NT2/D1 (cell line): ENCODE measurements at regions not wholly inside any gene's neighbourhood (a gene's known extent, or its start where the extent isn't known, plus 50 kb on each side); places are given as distances from the start of the nearest gene placed in this dataset.
"Not testable (repeated sequence)": the region's sequence is repeated elsewhere in the genome, so short reads cannot be mapped to it uniquely, and the experiment has no call there.

ENCODE experiments used
- DNase-seq: peaks from one replicate; pipeline ENCODE4 v3.0.0-alpha.2; 2011; ENCODE audit warnings: low read depth, low spot score
- H3K27me3 ChIP-seq: 2 replicates; pipeline ENCODE4 v1.6.0; 2011; ENCODE audit warnings: mild to moderate bottlenecking; ENCODE audit not compliant: insufficient read length, insufficient read depth
- H3K36me3 ChIP-seq: 2 replicates; pipeline ENCODE4 v1.6.1; 2011; ENCODE audit warnings: mild to moderate bottlenecking, low read length, mixed read lengths; ENCODE audit not compliant: insufficient read depth, insufficient read length
- H3K4me1 ChIP-seq: 2 replicates; pipeline ENCODE4 v1.5.1; 2011; ENCODE audit not compliant: insufficient read depth, insufficient read length
- H3K4me3 ChIP-seq: 2 replicates; pipeline ENCODE4 v1.5.1; 2011; ENCODE audit warnings: low read depth; ENCODE audit not compliant: insufficient read length
- H3K9ac ChIP-seq: 2 replicates; pipeline ENCODE4 v1.6.0; 2011; ENCODE audit warnings: low read depth; ENCODE audit not compliant: insufficient read length
- H3K9me3 ChIP-seq: 2 replicates; pipeline ENCODE4 v1.5.1; 2011; ENCODE audit warnings: mild to moderate bottlenecking, low read length; ENCODE audit not compliant: insufficient read depth
- SUZ12 ChIP-seq: IDR thresholded peaks from 2 replicates; pipeline ENCODE4 v1.6.1; 2011; ENCODE audit not compliant: insufficient read length, insufficient read depth; ENCODE audit errors: extremely low read depth
- YY1 ChIP-seq: IDR thresholded peaks from 2 replicates; pipeline ENCODE4 v1.6.1; 2011; ENCODE audit not compliant: insufficient read length, insufficient read depth
- ZNF274 ChIP-seq: IDR thresholded peaks from 2 replicates; pipeline ENCODE4 v1.6.1; 2011; ENCODE audit warnings: mild to moderate bottlenecking, low read depth, low read length

GRCh38 chr13:50461189-50461588, 382.3 kb downstream of the DLEU7 start:
- Histone ChIP-seq H3K9ac (no peak overlapping the region), H3K36me3 (no peaks in the 10 kb centered on the region), H3K4me3 (no peak overlapping the region), H3K9me3 (no peaks in the 10 kb centered on the region), H3K4me1 (no peaks in the 10 kb centered on the region), H3K27me3 (no peaks in the 10 kb centered on the region)
- no peak for TF ChIP-seq ZNF274
- TF ChIP-seq SUZ12 = no peak
- TF ChIP-seq YY1 = no peak
- no peak for DNase-seq

DNA sequence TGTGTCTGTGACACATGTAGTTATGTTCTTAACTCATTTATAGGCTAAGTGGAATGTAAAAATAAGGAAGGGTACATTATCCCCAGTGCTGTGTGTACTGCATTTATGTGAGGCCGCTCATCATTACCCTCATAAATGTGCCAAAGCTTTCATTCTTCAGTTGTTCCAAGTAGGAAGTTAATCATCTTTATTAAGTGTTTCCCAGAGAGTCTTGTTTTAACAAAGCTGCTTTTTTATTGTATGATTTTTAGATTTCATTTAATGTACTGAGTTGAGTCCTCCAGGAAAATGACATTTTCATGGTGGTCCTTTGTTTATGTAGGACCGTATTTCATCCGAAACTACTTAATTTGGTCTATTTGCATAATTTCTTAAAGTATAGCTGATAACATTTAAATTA, 379.8 kb downstream of the DLEU7 start:
- Histone ChIP-seq H3K9me3 (no peaks in the 10 kb centered on the region), H3K4me3 (no peak overlapping the region), H3K27me3 (no peaks in the 10 kb centered on the region), H3K4me1 (no peaks in the 10 kb centered on the region), H3K36me3 (no peaks in the 10 kb centered on the region), H3K9ac (no peak overlapping the region)
- DNase-seq = no peak
- no peak for TF ChIP-seq YY1
- TF ChIP-seq ZNF274 = no peak
- TF ChIP-seq SUZ12 = no peak

GRCh38 chr13:50464349-50465251, 378.9 kb downstream of the DLEU7 start:
- no peak for DNase-seq
- H3K9me3 ChIP-seq = no peaks in the 10 kb centered on the region
- H3K9ac ChIP-seq = no peak overlapping the region
- TF ChIP-seq ZNF274 (no peak), SUZ12 (no peak), YY1 (no peak)
- H3K4me3 ChIP-seq = no peak overlapping the region
- H3K27me3 ChIP-seq = no peaks in the 10 kb centered on the region
- H3K36me3 ChIP-seq = no peaks in the 10 kb centered on the region
- H3K4me1 ChIP-seq = no peaks in the 10 kb centered on the region

DNA sequence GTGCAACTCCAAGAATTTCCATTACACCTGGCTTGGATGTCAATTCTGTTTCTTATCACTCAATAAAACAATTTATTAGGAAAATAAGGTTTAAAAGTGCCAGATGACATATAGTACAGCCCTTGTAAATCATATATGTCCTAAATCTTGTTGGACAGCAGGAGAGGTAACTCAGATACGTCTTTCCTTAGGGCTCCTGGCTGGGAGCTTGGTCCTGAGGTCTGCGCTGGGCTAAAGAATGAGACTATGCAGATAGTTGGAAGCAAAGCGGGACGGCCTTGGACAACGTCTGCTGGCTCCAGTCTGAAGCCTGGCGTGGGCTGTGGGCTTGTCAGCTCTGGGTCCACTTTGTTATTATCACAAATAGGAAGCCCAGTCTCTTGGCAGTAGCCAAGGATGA, 377.0 kb downstream of the DLEU7 start:
- Histone ChIP-seq H3K9me3 (no peaks in the 10 kb centered on the region), H3K9ac (no peak overlapping the region)

GRCh38 chr13:50467156-50468110, 376.1 kb downstream of the DLEU7 start:
- no peak for DNase-seq
- H3K27me3 ChIP-seq = no peaks in the 10 kb centered on the region
- no peak for TF ChIP-seq SUZ12
- TF ChIP-seq YY1 = no peak
- TF ChIP-seq ZNF274 = no peak
- H3K4me1 ChIP-seq = no peaks in the 10 kb centered on the region
- no peaks in the 10 kb centered on the region for H3K9me3 ChIP-seq
- H3K4me3 ChIP-seq = no peak overlapping the region
- H3K9ac ChIP-seq = no peak overlapping the region
- no peaks in the 10 kb centered on the region for H3K36me3 ChIP-seq

More for the DNA sequence above, 377.0 kb downstream of the DLEU7 start:
- H3K4me1 ChIP-seq = no peaks in the 10 kb centered on the region
- DNase-seq = no peak
- TF ChIP-seq ZNF274 (no peak), YY1 (no peak), SUZ12 (no peak)
- no peaks in the 10 kb centered on the region for H3K27me3 ChIP-seq
- H3K4me3 ChIP-seq = no peak overlapping the region
- no peaks in the 10 kb centered on the region for H3K36me3 ChIP-seq

DNA sequence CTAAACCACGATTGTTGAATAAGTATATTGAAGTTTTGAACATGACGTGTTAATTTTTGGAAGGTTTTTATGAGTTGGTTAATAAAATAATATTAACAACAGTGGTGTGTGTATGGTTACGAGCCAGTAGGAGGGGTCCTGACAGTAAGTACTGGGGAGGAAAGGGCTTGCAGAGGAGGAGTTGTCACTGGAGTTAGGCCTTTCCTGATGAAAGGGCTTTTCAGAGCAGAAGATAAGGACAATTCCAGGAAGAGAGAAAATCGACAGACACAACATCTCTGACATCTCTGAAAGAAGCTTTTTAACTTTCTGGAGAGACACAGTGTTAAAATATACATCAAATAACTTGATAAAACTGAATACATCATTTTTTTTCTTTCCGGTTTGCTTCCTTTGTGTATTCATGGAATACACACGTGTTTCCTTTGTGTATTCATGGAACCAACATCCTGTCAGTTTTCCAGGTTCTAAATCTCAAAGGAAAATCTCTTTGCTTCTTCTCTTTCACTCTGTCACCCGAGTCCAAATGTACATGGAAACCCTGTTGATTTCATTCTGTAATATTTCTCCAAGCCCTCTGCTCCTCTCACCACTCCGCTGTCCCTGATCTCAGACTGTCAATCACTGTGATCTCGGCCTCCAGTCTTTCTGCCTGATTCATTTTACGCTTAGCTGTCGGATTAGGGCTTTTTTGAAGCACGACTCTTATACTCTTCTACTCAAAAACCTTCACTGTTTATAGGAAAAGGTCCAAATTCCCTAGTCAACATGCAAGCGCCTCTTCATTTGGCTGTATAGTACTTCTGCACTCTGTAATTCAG, 374.4 kb downstream of the DLEU7 start:
- TF ChIP-seq SUZ12 = no peak
- TF ChIP-seq ZNF274 = no peak
- TF ChIP-seq YY1 = no peak
- Histone ChIP-seq H3K27me3 (no peaks in the 10 kb centered on the region), H3K36me3 (no peaks in the 10 kb centered on the region), H3K4me1 (no peaks in the 10 kb centered on the region), H3K9ac (no peak overlapping the region), H3K9me3 (no peaks in the 10 kb centered on the region), H3K4me3 (no peak overlapping the region)
- DNase-seq = no peak

DNA sequence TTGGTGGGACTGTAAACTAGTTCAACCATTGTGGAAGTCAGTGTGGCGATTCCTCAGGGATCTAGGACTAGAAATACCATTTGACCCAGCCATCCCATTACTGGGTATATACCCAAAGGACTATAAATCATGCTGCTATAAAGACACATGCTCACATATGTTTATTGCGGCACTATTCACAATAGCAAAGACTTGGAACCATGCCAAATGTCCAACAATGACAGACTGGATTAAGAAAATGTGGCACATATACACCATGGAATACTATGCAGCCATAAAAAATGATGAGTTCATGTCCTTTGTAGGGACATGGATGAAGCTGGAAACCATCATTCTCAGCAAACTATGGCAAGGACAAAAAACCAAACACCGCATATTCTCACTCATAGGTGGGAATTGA, 370.4 kb downstream of the DLEU7 start:
- DNase-seq, H3K9ac ChIP-seq, H3K27me3 ChIP-seq, H3K4me3 ChIP-seq, H3K4me1 ChIP-seq, H3K36me3 ChIP-seq, H3K9me3 ChIP-seq: not testable (repeated sequence)
